ENCODE measurements at regions not wholly inside any gene's neighbourhood (a gene's known extent, or its start where the extent isn't known, plus 50 kb on each side); places are given as distances from the start of the nearest gene placed in this dataset.

GRCh38 chr5:130270786-130271185 lies 366.5 kb downstream of the CHSY3 start:
- Histone ChIP-seq H3K27me3 (ENCODE audit: control insufficient read depth in 1 of 2, insufficient read depth in 2 of 2, low read length in 2 of 2) (no peaks in the 10 kb centered on the region), H3K9me3 (ENCODE audit: control insufficient read depth in 1 of 2, insufficient read depth in 1 of 2, low read length in 2 of 2) (no peaks in the 10 kb centered on the region), H3K4me1 (ENCODE audit: insufficient read depth, low read length) (no peaks in the 10 kb centered on the region), H3K36me3 (ENCODE audit: insufficient read depth, low read length) (no peaks in the 10 kb centered on the region), H3K4me3 (ENCODE audit: low read length) (no peak overlapping the region), H3K27ac (ENCODE audit: low read depth in 1 of 2, low read length in 2 of 2) (no peak overlapping the region)
- Mint-ChIP-seq H3K36me3 (ENCODE audit: low read depth) (no peaks in the 10 kb centered on the region), H3K9me3 (no peaks in the 10 kb centered on the region), H3K4me3 (no peak overlapping the region), H3K4me1 (ENCODE audit: low read depth) (no peaks in the 10 kb centered on the region), H3K27ac (no peak overlapping the region), H3K27me3 (peaks cover 4% of the 10 kb centered on the region)
- CTCF ChIA-PET = no interaction called here
- DNase-seq = no peak
- intact Hi-C loops (cut with DNase I, micrococcal nuclease) = no loop called here
- no peak for TF ChIP-seq CTCF (IDR thresholded peaks at IDR 0.05)
- no peak for ATAC-seq (ENCODE audit: poor library complexity)
- POLR2A ChIA-PET = no interaction called here

GRCh38 chr5:130268489-130268888 lies 364.2 kb downstream of the CHSY3 start:
- H3K27ac Mint-ChIP-seq = no peak overlapping the region
- H3K27me3 ChIP-seq (ENCODE audit: control insufficient read depth in 1 of 2, insufficient read depth in 2 of 2, low read length in 2 of 2) = no peaks in the 10 kb centered on the region
- H3K4me1 Mint-ChIP-seq (ENCODE audit: low read depth) = no peaks in the 10 kb centered on the region
- no peak for ATAC-seq (ENCODE audit: poor library complexity)
- POLR2A ChIA-PET = no interaction called here
- H3K27ac ChIP-seq (ENCODE audit: low read depth in 1 of 2, low read length in 2 of 2) = no peak overlapping the region
- no peaks in the 10 kb centered on the region for H3K9me3 Mint-ChIP-seq
- peaks cover 4% of the 10 kb centered on the region for H3K27me3 Mint-ChIP-seq
- H3K9me3 ChIP-seq (ENCODE audit: control insufficient read depth in 1 of 2, insufficient read depth in 1 of 2, low read length in 2 of 2) = no peaks in the 10 kb centered on the region
- DNase-seq = no peak
- intact Hi-C loops (cut with DNase I, micrococcal nuclease) = no loop called here
- H3K4me3 ChIP-seq (ENCODE audit: low read length) = no peak overlapping the region
- no peak for TF ChIP-seq CTCF (IDR thresholded peaks at IDR 0.05)
- no peaks in the 10 kb centered on the region for H3K36me3 ChIP-seq (ENCODE audit: insufficient read depth, low read length)
- CTCF ChIA-PET = no interaction called here
- no peaks in the 10 kb centered on the region for H3K36me3 Mint-ChIP-seq (ENCODE audit: low read depth)
- H3K4me1 ChIP-seq (ENCODE audit: insufficient read depth, low read length) = no peaks in the 10 kb centered on the region
- no peak overlapping the region for H3K4me3 Mint-ChIP-seq

DNA sequence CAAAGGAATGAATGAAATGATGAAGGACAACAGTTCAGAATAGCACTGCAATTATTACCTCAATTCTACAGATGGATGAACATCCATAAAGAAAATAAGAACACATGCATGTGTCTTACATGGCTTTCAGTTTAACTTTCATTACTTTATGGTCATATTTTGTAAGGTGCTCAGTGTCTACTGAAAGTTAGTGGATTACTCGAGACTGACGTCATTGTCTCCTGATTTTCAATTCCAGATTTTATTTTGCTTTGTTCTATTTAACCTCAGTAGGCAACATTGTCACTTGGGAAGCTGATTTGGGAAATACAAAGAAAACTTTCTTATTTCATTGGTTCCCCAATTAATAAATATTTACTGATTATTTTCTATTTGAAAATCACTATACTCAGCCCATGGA lies 363.7 kb downstream of the CHSY3 start:
- intact Hi-C loops (cut with DNase I, micrococcal nuclease) = no loop called here
- Mint-ChIP-seq H3K4me1 (ENCODE audit: low read depth) (no peaks in the 10 kb centered on the region), H3K4me3 (no peak overlapping the region), H3K9me3 (no peaks in the 10 kb centered on the region), H3K27me3 (peaks cover 4% of the 10 kb centered on the region), H3K27ac (no peak overlapping the region), H3K36me3 (ENCODE audit: low read depth) (no peaks in the 10 kb centered on the region)
- no peaks in the 10 kb centered on the region for H3K27me3 ChIP-seq (ENCODE audit: control insufficient read depth in 1 of 2, insufficient read depth in 2 of 2, low read length in 2 of 2)
- no peak overlapping the region for H3K27ac ChIP-seq (ENCODE audit: low read depth in 1 of 2, low read length in 2 of 2)
- no peak for ATAC-seq (ENCODE audit: poor library complexity)
- no peak for TF ChIP-seq CTCF (IDR thresholded peaks at IDR 0.05)
- H3K4me1 ChIP-seq (ENCODE audit: insufficient read depth, low read length) = no peaks in the 10 kb centered on the region
- no peaks in the 10 kb centered on the region for H3K9me3 ChIP-seq (ENCODE audit: control insufficient read depth in 1 of 2, insufficient read depth in 1 of 2, low read length in 2 of 2)
- POLR2A ChIA-PET = no interaction called here
- DNase-seq = no peak
- H3K4me3 ChIP-seq (ENCODE audit: low read length) = no peak overlapping the region
- H3K36me3 ChIP-seq (ENCODE audit: insufficient read depth, low read length) = no peaks in the 10 kb centered on the region
- CTCF ChIA-PET = no interaction called here
